WTC11 (cell line): ENCODE measurements at regions not wholly inside any gene's neighbourhood (a gene's known extent, or its start where the extent isn't known, plus 50 kb on each side); places are given as distances from the start of the nearest gene placed in this dataset.

Experiments used
- ATAC-seq: fragments of 200-7000 bp; cut with Tn5 transposase; 2 replicates; pipeline ENCODE4 v1.10.0; 2021; ENCODE audit warnings: mild to moderate bottlenecking, moderate library complexity
- CTCF ChIA-PET: fragments of 300-600 bp; sonication (Branson Sonifier 250); formaldehyde crosslinking; loops from one replicate; lab custom pipeline; 2021; ENCODE audit warnings: antibody characterized with exemption; lab: Charles Lee
- POLR2A ChIA-PET: fragments of 350-600 bp; sonication (Branson Sonifier 250); formaldehyde crosslinking; loops from one replicate; lab custom pipeline; 2021; ENCODE audit warnings: antibody characterized with exemption; lab: Charles Lee
- DNase-seq: peaks from one replicate; pipeline ENCODE4 v3.0.0; 2021; ENCODE audit warnings: low spot score
- H3K27ac Mint-ChIP-seq: 2 replicates; pipeline ENCODE4 v1.8.0; 2021; ENCODE audit warnings: mixed read lengths
- H3K27me3 Mint-ChIP-seq: 2 replicates; pipeline ENCODE4 v1.8.0; 2021; ENCODE audit warnings: low read depth, mild to moderate bottlenecking, moderate library complexity, mixed read lengths
- H3K36me3 Mint-ChIP-seq: 2 replicates; pipeline ENCODE4 v1.8.0; 2021; ENCODE audit warnings: mixed read lengths
- H3K4me1 Mint-ChIP-seq: 2 replicates; pipeline ENCODE4 v1.8.0; 2022; ENCODE audit warnings: mixed read lengths
- H3K4me3 Mint-ChIP-seq: 2 replicates; pipeline ENCODE4 v1.8.0; 2021; ENCODE audit warnings: mild to moderate bottlenecking, moderate library complexity, mixed read lengths
- H3K9me3 Mint-ChIP-seq: 2 replicates; pipeline ENCODE4 v1.8.0; 2021; ENCODE audit warnings: mixed read lengths
- ATF2 ChIP-seq: sonication (generic); formaldehyde crosslinking; IDR thresholded peaks from 2 replicates; pipeline ENCODE4 v1.8.1; 2022; ENCODE audit warnings: low read depth, missing genetic modification reagents, borderline replicate concordance
- CREB1 ChIP-seq: sonication (generic); formaldehyde crosslinking; IDR thresholded peaks from 2 replicates; pipeline ENCODE4 v1.8.0; 2023; ENCODE audit warnings: mild to moderate bottlenecking, missing genetic modification reagents
- ETV6 ChIP-seq: sonication (generic); formaldehyde crosslinking; IDR thresholded peaks from 2 replicates; pipeline ENCODE4 v1.8.1; 2022; ENCODE audit warnings: mild to moderate bottlenecking, missing genetic modification reagents
- GRHL2 ChIP-seq: fragments of 250-450 bp; sonication (Bioruptor Pico); IDR thresholded peaks from 2 replicates; pipeline ENCODE4 v1.8.0; 2022; ENCODE audit warnings: mild to moderate bottlenecking, moderate library complexity; ENCODE audit not compliant: insufficient replicate concordance, severe bottlenecking
- JUN ChIP-seq: sonication (generic); formaldehyde crosslinking; IDR thresholded peaks from 2 replicates; pipeline ENCODE4 v1.8.0; 2023; ENCODE audit warnings: mild to moderate bottlenecking, missing genetic modification reagents
- PREB ChIP-seq: sonication (generic); formaldehyde crosslinking; IDR thresholded peaks from 2 replicates; pipeline ENCODE4 v1.8.1; 2022; ENCODE audit warnings: mild to moderate bottlenecking, missing genetic modification reagents, moderate library complexity, borderline replicate concordance
- SMAD3 ChIP-seq: sonication (generic); formaldehyde crosslinking; IDR thresholded peaks from 2 replicates; pipeline ENCODE4 v1.8.0; 2022; ENCODE audit warnings: missing genetic modification reagents, mild to moderate bottlenecking, borderline replicate concordance
- ZMAT4 ChIP-seq: fragments of 250-450 bp; sonication (Bioruptor Pico); IDR thresholded peaks from 2 replicates; pipeline ENCODE4 v1.9.0; 2021; ENCODE audit warnings: mild to moderate bottlenecking
- ZNF121 ChIP-seq: sonication (generic); formaldehyde crosslinking; IDR thresholded peaks from 2 replicates; pipeline ENCODE4 v1.8.0; 2023; ENCODE audit warnings: missing genetic modification reagents
- ZNF317 ChIP-seq: sonication (generic); formaldehyde crosslinking; IDR thresholded peaks from 2 replicates; pipeline ENCODE4 v1.8.1; 2023; ENCODE audit warnings: low read depth, mild to moderate bottlenecking, moderate library complexity, missing genetic modification reagents, borderline replicate concordance
- ZNF425 ChIP-seq: fragments of 250-450 bp; sonication (Bioruptor Pico); conservative IDR thresholded peaks from 2 replicates; pipeline ENCODE4 v1.9.0; 2021; ENCODE audit warnings: mild to moderate bottlenecking
- ZNF532 ChIP-seq: fragments of 250-450 bp; sonication (Bioruptor Pico); IDR thresholded peaks from 2 replicates; pipeline ENCODE4 v1.9.0; 2021; ENCODE audit warnings: mild to moderate bottlenecking, borderline replicate concordance

- Mint-ChIP-seq H3K27ac (no peak overlapping the region), H3K4me3 (no peak overlapping the region), H3K36me3 (no peaks in the 10 kb centered on the region), H3K9me3 (peaks cover 4% of the 10 kb centered on the region; the same call in 1 of the 2 replicates), H3K27me3 (peaks cover 9% of the 10 kb centered on the region), H3K4me1 (peaks cover 7% of the 10 kb centered on the region)
- ATAC-seq (peak; percentile 98), DNase-seq (peak; percentile 33)
- TF ChIP-seq ZNF317 (CRISPR knock-in tag) (no peak), ETV6 (CRISPR knock-in tag) (no peak)
- POLR2A ChIA-PET, result no interaction called here
- CTCF ChIA-PET, result no interaction called here
Measured at GRCh38 chr5:36751886-36752285, 124.7 kb upstream of the NIPBL start.

- CTCF ChIA-PET, result interaction anchor here (1.5 to 2.4 kb wide), 2 partner anchors 11 to 18 kb away, joined by 6 read pairs; no protein-coding TSS in a partner anchor
- POLR2A ChIA-PET, result no interaction called here
- TF ChIP-seq CREB1, result no peak
- TF ChIP-seq ATF2, result no peak
- no peak for TF ChIP-seq PREB (CRISPR knock-in tag)
- no peak for TF ChIP-seq ZMAT4 (CRISPR knock-in tag)
- TF ChIP-seq GRHL2 (CRISPR knock-in tag), result no peak
- no peak for TF ChIP-seq ZNF425 (CRISPR knock-in tag)
- no peak for TF ChIP-seq JUN
- TF ChIP-seq ZNF121 (CRISPR knock-in tag), result no peak
- no peak for TF ChIP-seq ZNF532
- no peak for TF ChIP-seq SMAD3 (CRISPR knock-in tag)
- TF ChIP-seq, all 79 proteins: peak for 0
- ATAC-seq (no peak), DNase-seq (no peak)
- Mint-ChIP-seq H3K4me1 (0 out of 2 replicates have a peak, but pooled peaks cover 4% of the 10 kb centered on the region), H3K4me3 (no peak overlapping the region), H3K9me3 (no peaks in the 10 kb centered on the region), H3K36me3 (no peaks in the 10 kb centered on the region), H3K27ac (no peak overlapping the region), H3K27me3 (no peaks in the 10 kb centered on the region)
Measured at GRCh38 chr5:36755342-36755741, 121.2 kb upstream of the NIPBL start.
